ENCODE measurements at regions not wholly inside any gene's neighbourhood (a gene's known extent, or its start where the extent isn't known, plus 50 kb on each side); places are given as distances from the start of the nearest gene placed in this dataset.
"Not testable (repeated sequence)": the region's sequence is repeated elsewhere in the genome, so short reads cannot be mapped to it uniquely, and the experiment has no call there.

GRCh38 chr4:114249561-114249960, 270.1 kb upstream of the ARSJ start:
- no peak for DNase-seq (ENCODE audit: low read depth in 2 of 2)

DNA sequence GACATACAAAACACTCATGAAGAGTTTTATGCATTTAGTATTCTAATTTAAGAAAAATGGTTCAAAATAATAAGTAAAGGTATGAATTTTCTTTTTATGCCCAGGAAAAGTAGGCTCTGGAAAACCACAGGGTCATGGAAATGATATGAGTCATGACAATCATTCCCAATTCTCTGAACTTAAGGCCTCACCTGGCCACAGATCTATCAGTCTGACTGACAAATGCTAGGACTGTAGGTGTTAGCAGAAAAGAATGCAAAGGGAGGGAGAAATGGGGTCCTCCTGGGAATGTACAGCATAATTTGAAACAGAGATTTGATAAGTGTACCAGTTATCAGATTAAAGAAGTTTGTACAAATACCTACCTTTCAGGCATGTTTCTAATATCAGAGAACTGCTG, 270.5 kb upstream of the ARSJ start:
- no peak for DNase-seq (ENCODE audit: low read depth in 2 of 2)

DNA sequence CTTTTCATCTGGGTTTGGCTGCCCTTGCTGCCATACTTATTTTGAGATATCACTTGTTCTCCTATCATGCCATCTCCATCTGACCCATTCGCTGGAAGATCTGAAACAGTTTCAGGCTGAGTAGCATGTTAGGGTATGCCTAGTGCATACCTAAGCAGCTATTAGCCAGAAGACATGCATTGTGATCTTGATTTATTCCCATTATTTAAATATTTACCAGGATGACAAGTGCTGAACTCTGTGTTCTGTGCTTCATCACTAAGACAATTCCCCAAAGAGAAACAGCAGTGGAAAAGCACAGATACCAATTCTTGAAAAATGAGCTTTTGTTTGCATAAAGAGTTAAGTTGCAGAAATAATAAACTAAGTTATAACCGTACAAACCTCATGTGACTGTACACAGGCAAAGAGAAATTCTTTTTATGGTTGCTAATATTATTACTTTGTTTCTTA, 271.0 kb upstream of the ARSJ start:
- no peak for DNase-seq (ENCODE audit: low read depth in 2 of 2)

DNA sequence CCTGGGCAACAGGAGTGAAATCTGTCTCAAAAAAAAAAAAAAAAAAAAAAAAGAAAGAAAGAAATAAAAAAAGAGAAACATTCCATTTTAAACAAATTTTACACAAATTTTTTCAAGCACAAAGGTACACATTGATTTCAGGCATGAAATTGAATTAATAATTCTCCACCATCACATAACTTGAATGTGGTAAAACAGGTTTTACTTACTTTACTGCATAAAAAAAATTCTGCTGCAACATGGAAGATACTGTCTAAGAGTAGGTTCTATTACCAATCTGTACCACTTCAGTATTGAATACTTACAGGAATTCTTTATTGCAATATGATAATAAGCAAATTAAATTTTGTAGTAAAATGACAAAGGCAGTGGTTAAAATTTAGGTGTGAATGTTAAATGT, 271.6 kb upstream of the ARSJ start:
- no peak for DNase-seq (ENCODE audit: low read depth in 2 of 2)

DNA sequence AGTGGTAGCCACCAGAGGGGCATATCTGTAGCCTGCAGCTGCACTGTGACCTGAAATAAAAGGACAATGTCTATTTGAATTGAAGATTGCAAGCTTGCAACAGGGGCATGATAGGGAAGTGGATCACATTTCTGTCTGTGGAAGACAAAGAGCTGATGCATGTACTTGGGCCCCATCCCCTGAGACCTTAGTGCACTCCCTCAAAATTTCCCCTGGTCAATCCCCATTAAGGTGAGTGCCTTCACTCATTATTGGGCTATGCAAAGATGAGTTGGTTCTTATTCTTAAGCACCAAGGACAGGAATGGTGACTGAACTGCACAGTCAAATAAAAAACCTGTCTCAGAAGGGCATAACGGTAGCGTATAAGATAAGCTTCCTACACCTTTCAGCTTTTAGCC, 273.1 kb upstream of the ARSJ start:
- DNase-seq (ENCODE audit: low read depth in 2 of 2): no peak

DNA sequence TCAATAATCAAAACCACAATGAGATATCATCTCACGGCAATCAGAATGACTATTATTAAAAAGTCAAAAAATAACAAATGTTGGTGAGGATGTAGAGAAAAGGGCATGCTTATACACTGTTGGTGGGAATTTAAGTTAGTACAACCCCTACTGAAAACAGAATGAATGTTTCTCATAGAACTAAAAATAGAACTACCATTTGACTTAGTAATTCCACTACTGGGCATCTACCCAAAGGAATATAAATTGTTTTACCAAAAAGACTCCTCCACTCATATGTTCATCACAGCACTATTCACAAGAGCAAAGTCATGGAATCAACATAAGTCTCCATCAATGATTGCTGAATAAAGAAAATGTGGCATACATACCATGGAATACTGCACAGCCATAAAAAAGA, 278.1 kb upstream of the ARSJ start:
- no peak for DNase-seq (ENCODE audit: low read depth in 2 of 2)

- DNase-seq (ENCODE audit: low read depth in 2 of 2): not testable (repeated sequence)
Observed at GRCh38 chr4:114262421-114262820, 283.0 kb upstream of the ARSJ start.

- DNase-seq (ENCODE audit: low read depth in 2 of 2): no peak
Observed at GRCh38 chr4:114263233-114263632, 283.8 kb upstream of the ARSJ start.

DNA sequence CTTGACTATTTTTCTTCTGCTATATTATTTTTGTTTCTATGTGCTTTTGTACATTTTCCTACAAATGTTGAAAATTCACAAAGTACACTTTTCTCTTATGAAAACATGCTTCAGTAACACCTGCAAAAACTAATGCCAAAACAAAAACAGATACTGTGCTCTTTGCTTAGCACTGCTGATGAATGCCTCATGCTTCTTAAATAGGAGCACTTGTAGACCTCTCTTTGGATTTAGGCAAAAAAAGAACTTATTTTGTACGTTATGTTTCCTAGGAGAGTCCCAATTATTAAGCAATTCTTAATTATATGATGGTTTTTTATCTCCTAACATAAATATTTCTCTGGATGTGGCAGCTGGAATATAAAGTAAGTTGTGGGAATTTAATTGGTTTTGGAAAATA, 285.0 kb upstream of the ARSJ start:
- no peak for DNase-seq (ENCODE audit: low read depth in 2 of 2)

DNA sequence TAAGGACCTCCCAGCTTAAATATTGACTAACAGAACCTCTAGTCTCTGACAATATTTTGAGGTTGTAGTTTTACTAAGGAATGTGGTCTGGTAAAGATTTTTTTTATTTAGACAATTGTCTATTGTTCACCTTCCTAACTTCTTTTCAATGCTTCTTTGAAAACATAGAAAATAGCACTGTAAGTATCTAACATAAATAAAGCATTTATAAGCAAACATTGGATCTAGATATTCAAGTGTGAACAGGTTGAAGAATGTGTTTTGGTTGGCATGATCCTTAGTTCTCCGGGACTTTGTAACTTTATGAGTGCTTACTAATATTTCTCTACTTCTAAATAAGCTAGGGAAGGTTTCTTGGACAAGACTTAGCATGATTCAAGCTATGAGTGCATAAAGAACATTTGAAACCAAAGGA, 285.4 kb upstream of the ARSJ start:
- DNase-seq (ENCODE audit: low read depth in 2 of 2): no peak

GRCh38 chr4:114265342-114265741, 285.9 kb upstream of the ARSJ start:
- DNase-seq (ENCODE audit: low read depth in 2 of 2): no peak

GRCh38 chr4:114267976-114268375, 288.5 kb upstream of the ARSJ start:
- no peak for DNase-seq (ENCODE audit: low read depth in 2 of 2)

GRCh38 chr4:114271031-114271430, 291.6 kb upstream of the ARSJ start:
- no peak for DNase-seq (ENCODE audit: low read depth in 2 of 2)

DNA sequence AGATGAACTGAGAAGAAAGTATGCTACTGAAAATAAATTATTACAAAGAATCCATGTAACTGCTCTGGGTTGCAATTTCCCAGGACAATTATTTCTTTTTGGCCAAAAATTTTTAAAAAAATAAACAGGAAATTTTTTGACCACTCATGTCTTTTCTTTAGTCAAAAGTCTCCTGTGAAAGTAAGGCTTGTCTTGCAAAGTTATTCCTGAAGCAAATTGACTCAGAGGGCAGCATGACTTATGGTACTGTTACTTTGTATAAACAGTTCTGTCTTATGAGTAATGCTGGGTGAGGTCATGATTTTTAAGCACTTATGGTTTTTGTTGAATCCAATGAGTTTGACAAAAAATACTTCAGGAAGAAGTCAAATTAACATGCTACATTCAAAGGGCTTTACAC, 292.8 kb upstream of the ARSJ start:
- no peak for DNase-seq (ENCODE audit: low read depth in 2 of 2)

DNA sequence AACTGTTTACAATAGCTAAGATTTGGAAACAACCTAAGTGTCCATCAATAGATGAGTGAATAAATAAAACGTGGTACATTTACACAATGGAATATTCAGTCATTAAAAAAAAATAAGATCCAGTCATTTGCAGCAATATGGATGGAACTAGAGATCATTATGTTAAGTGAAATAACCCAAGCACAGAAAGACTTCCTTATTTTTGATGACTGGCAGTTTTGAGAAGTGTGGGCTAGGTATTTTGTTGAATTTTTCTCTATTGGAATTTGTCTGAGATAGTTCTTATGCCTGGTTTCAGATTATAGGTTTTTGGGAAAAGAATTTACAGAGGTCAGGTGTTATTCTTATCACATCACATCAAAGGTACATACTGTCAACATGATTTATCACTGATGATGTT, 293.8 kb upstream of the ARSJ start:
- DNase-seq (ENCODE audit: low read depth in 2 of 2): no peak

DNA sequence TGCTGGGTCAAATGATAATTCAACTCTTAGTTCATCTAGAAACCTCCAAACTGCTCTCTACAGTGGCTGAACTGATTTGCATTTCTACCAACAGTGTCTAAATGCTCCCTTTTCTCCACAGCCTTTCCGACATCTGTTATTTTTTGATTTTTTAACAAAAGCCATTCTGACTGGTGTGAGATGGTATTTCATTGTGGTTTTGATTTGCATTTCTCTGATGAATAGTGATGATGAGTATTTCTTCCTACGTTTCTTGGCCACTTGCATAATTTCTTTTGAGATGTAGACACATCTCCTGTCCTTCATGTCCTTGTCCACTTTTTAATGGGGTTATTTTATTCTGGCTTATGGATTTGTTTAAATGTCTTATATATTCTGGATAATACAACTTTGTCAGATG, 298.2 kb upstream of the ARSJ start:
- no peak for DNase-seq (ENCODE audit: low read depth in 2 of 2)

DNA sequence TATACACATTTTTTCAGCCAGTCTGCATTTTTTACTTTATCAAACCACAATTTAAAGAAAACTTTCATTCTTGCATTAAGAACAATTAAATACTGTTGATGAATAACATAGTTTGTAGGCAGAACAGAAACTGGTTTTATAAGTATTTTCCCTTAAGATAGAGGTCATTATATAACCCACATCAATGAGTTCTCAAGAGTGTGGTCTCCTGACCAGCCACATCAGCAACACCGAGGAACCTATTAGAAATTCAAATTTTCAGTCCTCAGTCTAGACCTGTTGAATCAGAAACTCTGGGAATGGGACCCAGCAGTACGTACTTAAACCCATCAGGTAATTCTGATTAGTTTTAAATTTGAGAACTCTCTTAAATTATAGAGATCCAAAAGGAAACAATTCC, 299.6 kb upstream of the ARSJ start:
- no peak for DNase-seq (ENCODE audit: low read depth in 2 of 2)

- no peak for DNase-seq (ENCODE audit: low read depth in 2 of 2)
Observed at GRCh38 chr4:114279711-114280110, 300.3 kb upstream of the ARSJ start.

DNA sequence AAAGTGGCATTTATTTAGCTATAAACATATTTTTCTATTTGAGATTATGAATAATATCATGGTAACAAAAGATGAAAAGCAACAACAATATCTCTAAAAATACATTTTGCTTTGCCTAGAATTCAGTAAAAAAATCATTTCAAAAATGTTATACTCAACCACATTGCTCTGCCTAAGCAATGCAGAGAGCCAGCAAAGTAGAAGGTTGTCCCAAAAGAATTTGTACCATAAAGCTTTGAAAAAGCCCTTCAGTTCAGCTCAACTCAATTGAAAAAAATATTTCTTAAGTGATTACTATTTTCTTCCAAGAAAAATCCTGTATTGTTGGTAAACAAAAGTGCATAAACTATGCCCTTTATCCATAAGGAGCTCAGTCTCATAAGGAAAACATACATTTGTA, 301.2 kb upstream of the ARSJ start:
- no peak for DNase-seq (ENCODE audit: low read depth in 2 of 2)

DNA sequence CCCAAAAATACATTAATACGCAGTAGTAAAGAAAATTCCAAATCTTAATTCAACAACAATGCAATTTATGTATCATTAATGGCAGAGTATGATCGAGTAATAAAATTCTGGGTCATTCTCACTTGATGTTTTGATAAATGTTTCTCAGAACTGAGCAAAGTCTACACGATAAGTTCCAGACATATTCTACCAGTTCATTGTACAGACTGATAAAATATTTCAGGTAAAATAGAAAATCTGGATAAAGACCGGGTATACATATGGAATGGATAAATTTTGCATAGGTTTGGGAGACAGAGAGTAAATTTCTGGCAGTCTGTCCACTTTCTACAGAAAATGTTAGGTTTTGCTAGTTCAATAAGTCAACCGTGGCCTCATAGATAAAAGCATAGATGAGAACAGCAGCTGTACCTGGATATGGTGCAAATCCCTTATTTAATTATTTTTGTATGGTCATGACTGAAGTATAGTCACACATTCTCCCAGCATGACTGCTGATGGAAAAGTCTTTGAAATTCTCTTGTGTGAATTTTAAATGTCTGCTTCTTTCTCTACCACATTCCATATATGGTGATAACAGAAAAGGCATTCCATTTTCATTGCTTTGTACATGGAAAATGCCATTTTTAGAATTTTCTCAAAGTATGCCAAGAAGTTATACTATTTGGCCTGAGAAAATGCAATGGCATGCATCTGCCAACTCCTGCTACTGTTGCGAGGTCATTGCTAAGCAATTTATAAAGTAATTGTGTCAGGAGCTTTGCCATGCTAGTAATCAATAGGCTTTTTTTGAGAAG, 301.9 kb upstream of the ARSJ start:
- no peak for DNase-seq (ENCODE audit: low read depth in 2 of 2)

- DNase-seq (ENCODE audit: low read depth in 2 of 2): no peak
Observed at GRCh38 chr4:114282937-114283336, 303.5 kb upstream of the ARSJ start.

DNA sequence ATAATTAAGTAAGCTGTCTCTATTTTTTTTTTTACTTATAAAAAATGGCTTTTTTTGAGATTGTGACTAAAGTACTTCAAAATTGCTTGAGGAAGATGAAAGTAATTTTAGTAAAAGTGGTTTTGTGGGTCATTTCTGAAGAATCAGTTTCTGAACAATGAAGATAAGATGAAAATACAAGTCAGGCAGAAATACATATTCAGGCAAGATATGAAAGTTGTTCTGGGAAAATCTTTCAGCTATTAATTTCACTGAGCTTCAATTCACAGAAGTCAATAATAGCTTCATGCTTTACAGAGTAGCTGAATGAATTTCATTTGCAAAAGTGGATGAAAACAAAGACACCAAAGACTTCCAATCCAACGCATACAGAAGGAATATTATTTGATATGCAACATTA, 305.2 kb upstream of the ARSJ start:
- DNase-seq (ENCODE audit: low read depth in 2 of 2): no peak

GRCh38 chr4:114286262-114286810, 306.9 kb upstream of the ARSJ start:
- DNase-seq (ENCODE audit: low read depth in 2 of 2): no peak

Measured in stimulated activated CD8-positive, alpha-beta memory T cell treated with anti-CD3 and anti-CD28 coated beads, Interleukin-15, amount 100 ng/mL, for 4 hours (primary cell).